IMR-90 (cell line): ENCODE measurements at regions not wholly inside any gene's neighbourhood (a gene's known extent, or its start where the extent isn't known, plus 50 kb on each side); places are given as distances from the start of the nearest gene placed in this dataset.

Source experiments
- ATAC-seq: fragments of 200-7000 bp; cut with Tn5 transposase; 2 replicates; pipeline ENCODE4 v1.9.1; 2020; ENCODE audit warnings: low read depth, mild to moderate bottlenecking, moderate library complexity
- BruUV-seq: library from RNA; stranded (reverse); fragments of 400-500 nt; replicated peaks from 2 replicates; lab custom pipeline; 2021; lab: Mats Ljungman, UMichigan
- CTCF ChIA-PET: fragments of 300-600 bp; formaldehyde crosslinking; extraction: SDS; loops from one replicate; lab custom pipeline; 2021; ENCODE audit warnings: antibody characterized with exemption; lab: Yijun Ruan, JAX
- POLR2A ChIA-PET: fragments of 300-600 bp; sonication (Branson Sonifier 250); formaldehyde crosslinking; loops from one replicate; lab custom pipeline; 2022; ENCODE audit warnings: antibody characterized with exemption; ENCODE audit not compliant: unreplicated experiment; lab: Charles Lee
- DNase-seq: peaks from one replicate; pipeline ENCODE4 v3.0.0; 2013
- H2AFZ ChIP-seq: replicated peaks from 2 replicates; pipeline ENCODE3; 2013; ENCODE audit warnings: low read length, mild to moderate bottlenecking; ENCODE audit not compliant: poor library complexity
- H2AK5ac ChIP-seq: 2 replicates; pipeline ENCODE4 v1.6.1; 2013; ENCODE audit warnings: low read depth, low read length, inconsistent platforms
- H2AK9ac ChIP-seq: replicated peaks from 2 replicates; pipeline ENCODE3; 2013; ENCODE audit warnings: mild to moderate bottlenecking, low read depth, low read length, moderate library complexity; ENCODE audit not compliant: poor library complexity
- H2BK120ac ChIP-seq: 2 replicates; pipeline ENCODE4 v1.6.1; 2013; ENCODE audit warnings: low read depth, low read length, inconsistent platforms
- H2BK15ac ChIP-seq: 3 replicates; pipeline ENCODE4 v1.6.1; 2013; ENCODE audit warnings: low read depth, low read length, inconsistent platforms
- H2BK20ac ChIP-seq: 2 replicates; pipeline ENCODE4 v1.6.1; 2013; ENCODE audit warnings: low read depth, mild to moderate bottlenecking, inconsistent platforms, low read length, moderate library complexity
- H2BK5ac ChIP-seq: 2 replicates; pipeline ENCODE4 v1.6.1; 2013; ENCODE audit warnings: mild to moderate bottlenecking, low read depth, low read length, inconsistent platforms; ENCODE audit not compliant: poor library complexity, severe bottlenecking
- H3K14ac ChIP-seq: replicated peaks from 2 replicates; pipeline ENCODE4 v1.6.1; 2013; ENCODE audit warnings: low read depth, low read length, inconsistent platforms
- H3K18ac ChIP-seq: 2 replicates; pipeline ENCODE4 v1.6.1; 2013; ENCODE audit warnings: low read depth, low read length, control low read depth
- H3K23ac ChIP-seq: 2 replicates; pipeline ENCODE4 v1.6.1; 2013; ENCODE audit warnings: low read depth, low read length, inconsistent platforms
- H3K27ac ChIP-seq: 2 replicates; pipeline ENCODE4 v1.5.1; 2013; ENCODE audit warnings: mild to moderate bottlenecking, control low read depth, low read length; ENCODE audit not compliant: insufficient read depth
- H3K27me3 ChIP-seq: 2 replicates; pipeline ENCODE4 v1.6.1; 2013; ENCODE audit warnings: low read length; ENCODE audit not compliant: control insufficient read depth, insufficient read depth
- H3K36me3 ChIP-seq: 2 replicates; pipeline ENCODE4 v1.6.1; 2013; ENCODE audit warnings: low read length, mixed read lengths; ENCODE audit not compliant: control insufficient read depth, insufficient read depth
- H3K4ac ChIP-seq: 2 replicates; pipeline ENCODE4 v1.6.1; 2013; ENCODE audit warnings: low read depth, low read length, inconsistent platforms
- H3K4me1 ChIP-seq: 2 replicates; pipeline ENCODE4 v1.6.1; 2013; ENCODE audit warnings: low read length, mixed read lengths; ENCODE audit not compliant: control insufficient read depth, insufficient read depth
- H3K4me2 ChIP-seq: 2 replicates; pipeline ENCODE4 v1.6.1; 2013; ENCODE audit warnings: low read depth, mild to moderate bottlenecking, control low read depth, low read length, moderate library complexity
- H3K4me3 ChIP-seq: 2 replicates; pipeline ENCODE4 v1.5.1; 2013; ENCODE audit warnings: low read depth, mild to moderate bottlenecking, control low read depth, low read length, moderate library complexity; ENCODE audit not compliant: insufficient read depth
- H3K56ac ChIP-seq: 2 replicates; pipeline ENCODE4 v1.6.1; 2013; ENCODE audit warnings: low read length, inconsistent platforms; ENCODE audit not compliant: insufficient read depth; ENCODE audit errors: extremely low read depth
- H3K79me1 ChIP-seq, 2 experiments: 2 replicates each; pipeline ENCODE4 v1.6.1; 2013; ENCODE audit warnings: low read length in 2 of 2, inconsistent platforms in 1 of 2, low read depth in 1 of 2
- H3K9ac ChIP-seq: 2 replicates; pipeline ENCODE4 v1.6.1; 2013; ENCODE audit warnings: low read depth, low read length, control low read depth
- H3K9me1 ChIP-seq: 2 replicates; pipeline ENCODE4 v1.6.1; 2013; ENCODE audit warnings: low read length, inconsistent platforms; ENCODE audit not compliant: insufficient read depth
- H3K9me3 ChIP-seq: 2 replicates; pipeline ENCODE4 v1.6.1; 2013; ENCODE audit warnings: low read length; ENCODE audit not compliant: control insufficient read depth, insufficient read depth
- H4K20me1 ChIP-seq: 2 replicates; pipeline ENCODE4 v1.6.1; 2013; ENCODE audit warnings: low read length, inconsistent platforms; ENCODE audit not compliant: insufficient read depth
- H4K5ac ChIP-seq: 2 replicates; pipeline ENCODE4 v1.6.1; 2013; ENCODE audit warnings: mild to moderate bottlenecking, low read depth, low read length, control low read depth
- H4K8ac ChIP-seq, 2 experiments: 2 replicates each; pipeline ENCODE4 v1.6.1; 2013; ENCODE audit warnings: low read depth in 2 of 2, low read length in 2 of 2, control low read depth in 1 of 2, inconsistent platforms in 1 of 2
- H4K91ac ChIP-seq: 2 replicates; pipeline ENCODE4 v1.6.1; 2013; ENCODE audit warnings: low read depth, low read length, inconsistent platforms; ENCODE audit not compliant: insufficient read depth
- WGBS, 2 experiments: methylation state at CpG; one replicate each; pipeline versions ENCODE4 v1.1.5 to v1.1.7; 2013; ENCODE audit warnings: missing lambda C conversion rate in 2 of 2; ENCODE audit not compliant: insufficient read length in 1 of 2; ENCODE audit errors: extremely low coverage in 2 of 2; 5-methylcytosine and 5-hydroxymethylcytosine counted together
- dilution Hi-C: fragments of 300-500 bp; cut with HindIII; formaldehyde crosslinking; loops from one replicate; pipeline ENCODE4 v1.14.3; 2018; ENCODE audit warnings: low sequenced_read_pairs; ENCODE audit not compliant: unreplicated experiment
- in situ Hi-C: fragments of 300-500 bp; cut with MboI; formaldehyde crosslinking; loops from 3 replicates; pipeline ENCODE4 v1.14.3; 2019; ENCODE audit warnings: low sequenced_read_pairs, inconsistent platforms, mixed read lengths
- intact Hi-C: fragments of 100-400 bp; cut with micrococcal nuclease; formaldehyde crosslinking; loops from 2 replicates; pipeline ENCODE4 v1.10.0; 2022
- TF ChIP-seq, protein P1 (sequence below): fragments of 150-350 bp; IDR thresholded peaks from 2 replicates; pipeline ENCODE4 v1.6.1; 2017; ENCODE audit warnings: mild to moderate bottlenecking, antibody characterized with exemption, low read length, low read depth

DNA sequence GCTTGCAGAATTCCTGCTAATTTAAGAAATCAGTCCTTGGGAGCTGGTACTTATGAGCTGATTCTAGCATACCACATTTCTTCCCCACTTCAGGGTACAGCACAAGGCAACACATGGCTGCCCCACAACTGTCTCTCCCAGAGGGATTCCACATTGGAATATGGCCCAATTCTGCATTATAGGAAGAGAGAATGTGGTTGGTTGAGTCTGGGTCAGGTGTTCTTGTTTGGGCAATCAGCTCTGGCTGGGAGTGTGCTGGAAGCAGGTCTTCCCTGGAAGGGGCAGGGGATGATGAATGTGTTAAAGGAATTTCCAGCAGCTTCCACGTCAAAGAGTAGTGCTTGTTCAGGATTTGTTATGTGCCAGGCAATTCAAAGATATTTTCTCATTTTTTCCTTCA, 95.7 kb downstream of the BUB3 start:
- no peak overlapping the region for H4K5ac ChIP-seq
- intact Hi-C loops = no loop called here
- dilution Hi-C loops = no loop called here
- H3K36me3 ChIP-seq = no peaks in the 10 kb centered on the region
- H4K8ac ChIP-seq = no peak overlapping the region
- TF ChIP-seq, protein P1, sequence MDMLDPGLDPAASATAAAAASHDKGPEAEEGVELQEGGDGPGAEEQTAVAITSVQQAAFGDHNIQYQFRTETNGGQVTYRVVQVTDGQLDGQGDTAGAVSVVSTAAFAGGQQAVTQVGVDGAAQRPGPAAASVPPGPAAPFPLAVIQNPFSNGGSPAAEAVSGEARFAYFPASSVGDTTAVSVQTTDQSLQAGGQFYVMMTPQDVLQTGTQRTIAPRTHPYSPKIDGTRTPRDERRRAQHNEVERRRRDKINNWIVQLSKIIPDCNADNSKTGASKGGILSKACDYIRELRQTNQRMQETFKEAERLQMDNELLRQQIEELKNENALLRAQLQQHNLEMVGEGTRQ = no peak
- no peak overlapping the region for H2BK5ac ChIP-seq
- no peak overlapping the region for H2BK120ac ChIP-seq
- H2BK20ac ChIP-seq = no peak overlapping the region
- H3K9me3 ChIP-seq = peaks cover 4% of the 10 kb centered on the region; the same call in 1 of the 2 replicates
- CTCF ChIA-PET = no interaction called here
- no peaks in the 10 kb centered on the region for H3K79me1 ChIP-seq
- H3K56ac ChIP-seq = no peak overlapping the region
- no peak overlapping the region for H2AK9ac ChIP-seq
- no peak overlapping the region for H3K14ac ChIP-seq
- DNase-seq (no peak), ATAC-seq (no peak)
- no peak overlapping the region for H3K4me2 ChIP-seq
- no peaks in the 10 kb centered on the region for H3K27me3 ChIP-seq
- no peaks in the 10 kb centered on the region for H3K4me1 ChIP-seq
- no peak overlapping the region for H3K4me3 ChIP-seq
- H2AK5ac ChIP-seq = no peak overlapping the region
- no peak overlapping the region for H3K23ac ChIP-seq
- H3K27ac ChIP-seq = no peak overlapping the region
- POLR2A ChIA-PET = no interaction called here
- H3K9me1 ChIP-seq = no peaks in the 10 kb centered on the region
- no peaks in the 10 kb centered on the region for H4K20me1 ChIP-seq
- no TSS peak for BruUV-seq
- in situ Hi-C loops = no loop called here
- H2AFZ ChIP-seq = no peak overlapping the region
- H3K18ac ChIP-seq = no peak overlapping the region
- H3K4ac ChIP-seq = no peak overlapping the region
- H4K91ac ChIP-seq = no peak overlapping the region
- no peak overlapping the region for H2BK15ac ChIP-seq
- no CpG with 5 or more reads among the region's 1 CpG for WGBS, 2 experiments
- H3K9ac ChIP-seq = no peak overlapping the region
